Stimulated activated CD4-positive, alpha-beta T cell treated with anti-CD3 and anti-CD28 coated beads, Interleukin-15, amount 100 ng/mL, for 1 hour (primary cell): ENCODE measurements at regions not wholly inside any gene's neighbourhood (a gene's known extent, or its start where the extent isn't known, plus 50 kb on each side); places are given as distances from the start of the nearest gene placed in this dataset.

Experiments used
- DNase-seq, 2 donors: peaks; one replicate each; pipeline ENCODE4 v3.0.0-alpha.2; 2020; ENCODE audit warnings: low read depth in 1 of 2, low spot score in 1 of 2

GRCh38 chr2:121007490-121007853 is 271.8 kb downstream of the GLI2 start:
- no peak for DNase-seq

GRCh38 chr2:121008975-121009374 is 273.3 kb downstream of the GLI2 start:
- DNase-seq: no peak

- no peak for DNase-seq
Measured at GRCh38 chr2:121010998-121011397, 274.0 kb downstream of the TFCP2L1 start.

GRCh38 chr2:121014876-121015275 is 270.1 kb downstream of the TFCP2L1 start:
- no peak for DNase-seq

- no peak for DNase-seq
Measured at GRCh38 chr2:121015971-121016485, 269.0 kb downstream of the TFCP2L1 start.

GRCh38 chr2:121017396-121017795 is 267.6 kb downstream of the TFCP2L1 start:
- DNase-seq: no peak

GRCh38 chr2:121018136-121019061 is 266.6 kb downstream of the TFCP2L1 start:
- no peak for DNase-seq

GRCh38 chr2:121019071-121019470 is 265.9 kb downstream of the TFCP2L1 start:
- DNase-seq: no peak

- DNase-seq: no peak
Measured at GRCh38 chr2:121019756-121020155, 265.2 kb downstream of the TFCP2L1 start.

- no peak for DNase-seq
Measured at GRCh38 chr2:121021685-121022084, 263.3 kb downstream of the TFCP2L1 start.

GRCh38 chr2:121028577-121028976 is 256.4 kb downstream of the TFCP2L1 start:
- DNase-seq: no peak

GRCh38 chr2:121030523-121030922 is 254.5 kb downstream of the TFCP2L1 start:
- no peak for DNase-seq

- no peak for DNase-seq
Measured at GRCh38 chr2:121031568-121032340, 253.2 kb downstream of the TFCP2L1 start.

GRCh38 chr2:121033461-121033996 is 251.5 kb downstream of the TFCP2L1 start:
- DNase-seq: no peak

GRCh38 chr2:121034551-121034950 is 250.5 kb downstream of the TFCP2L1 start:
- DNase-seq: no peak

GRCh38 chr2:121036226-121036692 is 248.7 kb downstream of the TFCP2L1 start:
- no peak for DNase-seq

- no peak for DNase-seq
Measured at GRCh38 chr2:121037480-121037879, 247.5 kb downstream of the TFCP2L1 start.

- no peak for DNase-seq
Measured at GRCh38 chr2:121038031-121038430, 247.0 kb downstream of the TFCP2L1 start.

- no peak for DNase-seq
Measured at GRCh38 chr2:121038431-121038830, 246.6 kb downstream of the TFCP2L1 start.

GRCh38 chr2:121038891-121039616 is 245.9 kb downstream of the TFCP2L1 start:
- no peak for DNase-seq

- DNase-seq: no peak
Measured at GRCh38 chr2:121039679-121040078, 245.3 kb downstream of the TFCP2L1 start.
